Loucy (cell line): ENCODE measurements at regions not wholly inside any gene's neighbourhood (a gene's known extent, or its start where the extent isn't known, plus 50 kb on each side); places are given as distances from the start of the nearest gene placed in this dataset.

Experiments used
- H2AFZ ChIP-seq: fragments of 200-600 bp; sonication (generic); 2 replicates; pipeline ENCODE4 v1.6.0; 2016; ENCODE audit warnings: antibody characterized with exemption, mild to moderate bottlenecking, low read length, moderate library complexity
- H3F3A ChIP-seq: fragments of 200-600 bp; 2 replicates; pipeline ENCODE4 v1.6.0; 2016; ENCODE audit warnings: antibody characterized with exemption, low read depth, mild to moderate bottlenecking
- H3K27me3 ChIP-seq: fragments of 200-600 bp; sonication (generic); 2 replicates; pipeline ENCODE4 v1.6.1; 2014; ENCODE audit warnings: low read length, mild to moderate bottlenecking; ENCODE audit not compliant: insufficient read depth, poor library complexity, severe bottlenecking
- H3K36me3 ChIP-seq: fragments of 200-600 bp; sonication (generic); 2 replicates; pipeline ENCODE4 v1.6.1; 2016; ENCODE audit warnings: low read length; ENCODE audit not compliant: insufficient read depth
- H3K4me1 ChIP-seq: fragments of 200-600 bp; sonication (generic); 2 replicates; pipeline ENCODE4 v1.5.1; 2014; ENCODE audit warnings: low read length, mild to moderate bottlenecking; ENCODE audit not compliant: insufficient read depth, poor library complexity, severe bottlenecking
- H3K4me2 ChIP-seq: fragments of 200-600 bp; sonication (generic); 2 replicates; pipeline ENCODE4 v1.6.0; 2014; ENCODE audit warnings: antibody characterized with exemption, low read length, low read depth, mild to moderate bottlenecking; ENCODE audit not compliant: poor library complexity, severe bottlenecking
- H3K4me3 ChIP-seq: fragments of 200-600 bp; sonication (generic); 2 replicates; pipeline ENCODE4 v1.5.1; 2014; ENCODE audit warnings: low read length, mild to moderate bottlenecking, mixed read lengths; ENCODE audit not compliant: poor library complexity, severe bottlenecking
- H3K79me2 ChIP-seq: fragments of 200-600 bp; sonication (generic); 2 replicates; pipeline ENCODE4 v1.6.1; 2014; ENCODE audit warnings: low read length; ENCODE audit not compliant: insufficient read depth
- H3K9ac ChIP-seq: fragments of 200-600 bp; sonication (generic); 2 replicates; pipeline ENCODE4 v1.6.0; 2014; ENCODE audit warnings: mild to moderate bottlenecking, low read depth, low read length, moderate library complexity; ENCODE audit not compliant: poor library complexity, severe bottlenecking
- H3K9me2 ChIP-seq: fragments of 200-600 bp; sonication (generic); replicated peaks from 2 replicates; pipeline ENCODE4 v1.6.1; 2016; ENCODE audit warnings: low read depth, low read length, mixed read lengths
- H3K9me3 ChIP-seq: fragments of 200-600 bp; sonication (generic); 2 replicates; pipeline ENCODE4 v1.6.1; 2014; ENCODE audit warnings: mild to moderate bottlenecking, antibody characterized with exemption, low read length, low read depth; ENCODE audit not compliant: insufficient read depth
- H4K20me1 ChIP-seq: fragments of 200-600 bp; sonication (generic); 2 replicates; pipeline ENCODE4 v1.6.0; 2014; ENCODE audit warnings: antibody characterized with exemption, low read length, mild to moderate bottlenecking; ENCODE audit not compliant: insufficient read depth, poor library complexity, severe bottlenecking
- EZH2phosphoT487 ChIP-seq: fragments of 200-600 bp; IDR thresholded peaks from 2 replicates; pipeline ENCODE4 v1.6.1; 2018; ENCODE audit warnings: antibody characterized with exemption, mild to moderate bottlenecking, moderate library complexity, borderline replicate concordance
- TF ChIP-seq, protein P1 (sequence below): fragments of 200-600 bp; sonication (generic); conservative IDR thresholded peaks from 2 replicates; pipeline ENCODE4 v1.5.1; 2014; ENCODE audit warnings: mild to moderate bottlenecking, antibody characterized with exemption, low read length

DNA sequence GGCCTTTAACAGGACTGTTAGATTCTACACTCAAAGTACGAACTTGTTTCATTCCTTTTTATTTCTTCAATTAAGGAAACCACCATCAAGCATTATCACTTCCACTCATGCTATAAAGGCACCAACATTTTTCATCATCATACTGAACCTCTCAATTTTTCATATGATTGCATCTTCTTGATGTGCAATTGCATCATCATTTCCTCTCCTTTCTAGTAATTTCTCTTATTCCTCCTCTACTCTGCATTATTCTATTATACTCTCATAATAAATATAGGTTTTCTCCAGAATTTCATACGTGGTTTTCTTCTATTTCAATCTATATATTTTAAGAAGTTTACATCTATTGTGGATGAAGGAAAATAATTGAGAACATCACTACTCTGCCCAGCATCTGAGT is 506.2 kb upstream of the ZNF385D start:
- H3K36me3 ChIP-seq: no peaks in the 10 kb centered on the region
- TF ChIP-seq, protein P1, sequence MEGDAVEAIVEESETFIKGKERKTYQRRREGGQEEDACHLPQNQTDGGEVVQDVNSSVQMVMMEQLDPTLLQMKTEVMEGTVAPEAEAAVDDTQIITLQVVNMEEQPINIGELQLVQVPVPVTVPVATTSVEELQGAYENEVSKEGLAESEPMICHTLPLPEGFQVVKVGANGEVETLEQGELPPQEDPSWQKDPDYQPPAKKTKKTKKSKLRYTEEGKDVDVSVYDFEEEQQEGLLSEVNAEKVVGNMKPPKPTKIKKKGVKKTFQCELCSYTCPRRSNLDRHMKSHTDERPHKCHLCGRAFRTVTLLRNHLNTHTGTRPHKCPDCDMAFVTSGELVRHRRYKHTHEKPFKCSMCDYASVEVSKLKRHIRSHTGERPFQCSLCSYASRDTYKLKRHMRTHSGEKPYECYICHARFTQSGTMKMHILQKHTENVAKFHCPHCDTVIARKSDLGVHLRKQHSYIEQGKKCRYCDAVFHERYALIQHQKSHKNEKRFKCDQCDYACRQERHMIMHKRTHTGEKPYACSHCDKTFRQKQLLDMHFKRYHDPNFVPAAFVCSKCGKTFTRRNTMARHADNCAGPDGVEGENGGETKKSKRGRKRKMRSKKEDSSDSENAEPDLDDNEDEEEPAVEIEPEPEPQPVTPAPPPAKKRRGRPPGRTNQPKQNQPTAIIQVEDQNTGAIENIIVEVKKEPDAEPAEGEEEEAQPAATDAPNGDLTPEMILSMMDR: no peak
- TF ChIP-seq EZH2phosphoT487: no peak
- no peaks in the 10 kb centered on the region for H3F3A ChIP-seq
- no peak overlapping the region for H2AFZ ChIP-seq
- no peak overlapping the region for H3K4me3 ChIP-seq
- H3K9me2 ChIP-seq: no peaks in the 10 kb centered on the region
- no peak overlapping the region for H3K4me2 ChIP-seq
- H3K4me1 ChIP-seq: no peaks in the 10 kb centered on the region
- H3K9ac ChIP-seq: no peak overlapping the region
- H3K27me3 ChIP-seq: no peaks in the 10 kb centered on the region
- H4K20me1 ChIP-seq: no peaks in the 10 kb centered on the region
- no peaks in the 10 kb centered on the region for H3K79me2 ChIP-seq
- H3K9me3 ChIP-seq: no peaks in the 10 kb centered on the region

- Histone ChIP-seq H3K36me3 (no peaks in the 10 kb centered on the region), H3K9ac (no peak overlapping the region), H2AFZ (no peak overlapping the region), H3F3A (no peaks in the 10 kb centered on the region), H3K27me3 (no peaks in the 10 kb centered on the region), H4K20me1 (no peaks in the 10 kb centered on the region), H3K79me2 (no peaks in the 10 kb centered on the region), H3K4me3 (no peak overlapping the region), H3K9me3 (no peaks in the 10 kb centered on the region), H3K4me1 (no peaks in the 10 kb centered on the region), H3K9me2 (no peaks in the 10 kb centered on the region), H3K4me2 (no peak overlapping the region)
- no peak for TF ChIP-seq EZH2phosphoT487
- TF ChIP-seq, protein P1: no peak
Measured at GRCh38 chr3:22262386-22262785, 511.4 kb upstream of the ZNF385D start.

DNA sequence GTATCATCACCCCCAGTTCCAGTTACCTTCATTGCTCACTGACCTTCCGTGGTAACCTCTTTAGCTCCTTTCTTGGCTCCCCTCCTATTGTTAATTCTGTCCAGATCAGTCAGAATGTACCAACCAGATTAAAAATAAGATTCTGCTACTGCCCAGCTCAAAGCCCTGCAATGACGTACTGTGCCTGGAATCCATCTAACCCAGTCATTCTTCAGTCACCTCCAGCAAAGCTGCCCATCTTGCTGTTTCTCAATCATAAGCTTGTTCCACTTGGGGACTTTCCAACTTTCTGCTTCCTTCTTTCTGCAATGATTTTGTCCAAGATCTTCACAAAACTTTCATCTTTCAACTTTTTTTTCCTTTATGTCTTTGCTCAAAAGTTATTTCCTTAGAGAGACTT is 512.0 kb upstream of the ZNF385D start:
- H3K4me1 ChIP-seq: no peaks in the 10 kb centered on the region
- no peaks in the 10 kb centered on the region for H3F3A ChIP-seq
- no peak overlapping the region for H3K9ac ChIP-seq
- no peak overlapping the region for H2AFZ ChIP-seq
- H3K9me3 ChIP-seq: no peaks in the 10 kb centered on the region
- H3K4me3 ChIP-seq: no peak overlapping the region
- no peaks in the 10 kb centered on the region for H3K36me3 ChIP-seq
- H3K4me2 ChIP-seq: no peak overlapping the region
- H3K9me2 ChIP-seq: no peaks in the 10 kb centered on the region
- TF ChIP-seq, protein P1: no peak
- TF ChIP-seq EZH2phosphoT487: no peak
- H3K27me3 ChIP-seq: no peaks in the 10 kb centered on the region
- no peaks in the 10 kb centered on the region for H3K79me2 ChIP-seq
- no peaks in the 10 kb centered on the region for H4K20me1 ChIP-seq
